GM21526 (cell line): ENCODE measurements at regions not wholly inside any gene's neighbourhood (a gene's known extent, or its start where the extent isn't known, plus 50 kb on each side); places are given as distances from the start of the nearest gene placed in this dataset.
"Not testable (repeated sequence)": the region's sequence is repeated elsewhere in the genome, so short reads cannot be mapped to it uniquely, and the experiment has no call there.

Source experiments
- ATAC-seq: cut with Tn5 transposase; IDR thresholded peaks from one replicate; pipeline ENCODE4 v1.9.1; 2021; ENCODE audit warnings: moderate library complexity; ENCODE audit not compliant: unreplicated experiment, low FRiP score

DNA sequence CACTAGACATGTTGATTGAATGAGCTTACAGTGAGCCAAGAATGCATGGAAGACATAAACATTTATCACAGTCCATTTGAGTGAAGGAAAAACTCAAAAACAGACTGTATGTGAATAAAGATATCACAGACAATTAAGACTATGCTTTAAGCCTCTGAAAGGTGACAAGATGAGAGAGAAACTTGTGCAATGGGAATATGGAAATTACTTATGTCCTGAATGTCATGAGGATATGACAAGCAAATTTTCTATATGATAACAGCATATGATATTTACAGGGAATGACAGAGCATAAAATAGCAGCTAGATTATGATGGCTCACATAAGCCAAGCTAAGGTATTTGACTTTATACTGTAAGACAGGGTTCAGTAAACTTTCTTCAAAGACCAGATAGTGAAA lies 1153.1 kb upstream of the USP15 start:
- ATAC-seq, result no peak

DNA sequence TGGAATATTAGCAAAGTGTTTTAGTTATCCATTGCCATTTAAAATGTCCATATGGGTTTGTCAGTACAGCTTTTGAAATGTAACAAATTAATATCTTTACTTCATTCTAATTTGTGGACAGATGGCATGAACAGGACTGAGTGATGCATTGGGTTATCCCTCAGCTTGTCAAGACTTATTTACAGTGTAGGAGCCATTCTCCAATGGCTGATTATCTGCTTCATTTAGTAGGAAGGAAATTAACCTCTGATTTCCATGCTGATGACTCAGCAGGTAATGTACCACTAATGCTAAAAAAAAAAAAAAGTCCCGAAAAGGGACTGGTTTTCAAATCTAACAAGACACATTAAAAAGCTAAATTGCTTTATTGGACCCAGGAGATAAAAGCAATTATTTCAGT lies 1149.0 kb upstream of the USP15 start:
- ATAC-seq, result no peak

GRCh38 chr12:61137677-61138414 lies 1122.4 kb upstream of the USP15 start:
- no peak for ATAC-seq

DNA sequence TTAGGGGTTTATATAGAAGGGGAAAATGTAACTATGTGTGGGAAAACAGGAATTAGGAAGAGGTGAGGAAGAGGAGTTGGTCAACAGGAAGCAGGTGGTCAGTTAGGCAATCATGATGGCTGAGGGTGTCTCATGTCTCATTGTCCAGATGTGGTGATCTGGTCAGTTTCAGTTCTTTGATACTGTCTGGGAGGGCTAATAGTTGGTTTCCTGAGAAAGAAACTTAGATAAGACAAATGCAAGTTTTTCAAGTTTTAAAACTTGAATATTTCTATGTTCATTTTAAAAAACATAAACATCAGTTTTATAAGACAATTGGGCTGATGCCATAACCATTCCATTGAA lies 1121.8 kb upstream of the USP15 start:
- ATAC-seq, result no peak

DNA sequence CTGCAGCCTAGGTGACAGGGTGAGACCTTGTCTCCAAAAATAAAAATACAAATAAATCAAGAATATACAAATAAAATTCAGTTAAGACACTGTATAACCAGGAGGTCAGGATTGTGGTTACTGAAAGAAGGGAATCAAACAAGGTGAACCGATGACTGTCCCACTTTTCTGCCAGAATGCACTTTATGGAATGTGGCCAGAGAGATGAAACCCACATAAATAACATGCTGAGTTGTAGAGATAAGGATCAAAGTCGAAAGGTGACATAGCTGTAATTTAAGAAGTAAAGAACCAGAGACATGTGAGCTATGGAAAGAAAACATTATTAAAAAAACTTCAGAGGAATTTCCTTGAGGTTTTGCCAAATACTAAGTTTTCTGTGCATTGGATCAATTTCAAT lies 1098.2 kb upstream of the USP15 start:
- no peak for ATAC-seq

DNA sequence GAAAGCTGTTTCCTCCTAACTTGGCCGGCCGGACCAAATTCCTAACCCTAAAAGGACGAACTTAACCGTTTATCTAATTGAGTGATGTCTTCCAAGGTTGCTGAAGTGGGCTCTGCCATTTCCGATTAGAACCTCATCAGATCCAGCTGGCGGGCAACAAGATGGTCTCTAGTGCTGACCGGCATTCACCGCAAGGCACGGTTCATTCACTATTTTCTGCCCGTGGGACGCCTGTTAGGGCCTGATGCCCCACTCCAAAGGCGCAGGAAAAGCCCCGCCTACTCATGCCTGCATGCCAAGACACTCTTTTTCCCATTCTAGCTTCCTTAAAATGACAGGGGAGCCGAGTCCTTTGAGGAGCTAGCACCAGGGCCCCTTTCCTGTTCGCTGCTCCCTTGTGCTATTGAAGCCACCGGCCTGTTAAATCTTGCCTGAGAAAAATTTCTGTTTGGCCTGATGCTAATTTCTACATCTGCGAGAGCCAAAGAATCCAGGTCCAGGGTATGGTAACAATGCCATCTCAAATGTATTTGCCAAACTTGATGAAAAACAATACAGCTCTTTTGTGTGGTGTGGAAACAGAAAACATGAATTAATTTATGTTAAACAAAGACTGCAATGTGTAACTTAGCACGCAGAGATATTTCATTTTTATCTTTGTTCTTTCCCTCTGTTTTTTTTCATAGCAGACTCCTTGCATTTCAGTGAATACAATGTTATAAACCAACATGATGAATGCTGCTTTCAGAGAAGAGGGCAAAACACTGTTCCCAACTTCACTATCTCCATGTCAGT lies 1071.2 kb upstream of the USP15 start:
- ATAC-seq, result no peak

- no peak for ATAC-seq
These were observed 1046.6 kb upstream of the USP15 start for GRCh38 chr12:61213646-61214045.

- no peak for ATAC-seq
These were observed 1039.9 kb upstream of the USP15 start for GRCh38 chr12:61220337-61220736.

- no peak for ATAC-seq
These were observed 1028.2 kb upstream of the USP15 start for GRCh38 chr12:61232040-61232439.

GRCh38 chr12:61250303-61250702 lies 1009.9 kb upstream of the USP15 start:
- ATAC-seq, result no peak

- ATAC-seq, result no peak
These were observed 1009.1 kb upstream of the USP15 start for GRCh38 chr12:61251076-61251475.

DNA sequence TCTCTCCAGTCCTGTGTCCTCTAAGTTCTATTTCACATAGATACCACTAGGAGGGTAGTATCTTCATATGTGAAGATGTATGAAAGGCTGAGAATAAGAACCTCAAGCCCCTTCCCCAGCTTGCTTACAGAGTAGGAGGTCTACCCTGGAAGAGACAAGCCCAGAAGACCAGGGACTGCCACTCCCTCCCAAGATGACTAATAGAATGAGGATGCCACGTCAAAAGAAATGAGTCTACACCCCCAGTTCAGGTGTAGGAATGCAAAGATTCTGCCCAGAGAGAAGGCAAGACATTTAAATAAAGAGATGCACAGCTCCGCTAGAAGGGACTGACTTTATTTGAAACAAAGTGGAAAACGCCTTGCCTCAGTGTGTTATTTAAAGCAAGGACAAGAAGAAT lies 1006.0 kb upstream of the USP15 start:
- no peak for ATAC-seq

GRCh38 chr12:61264294-61264693 lies 995.9 kb upstream of the USP15 start:
- not testable (repeated sequence) for ATAC-seq

- no peak for ATAC-seq
These were observed 992.7 kb upstream of the USP15 start for GRCh38 chr12:61267474-61267873.

DNA sequence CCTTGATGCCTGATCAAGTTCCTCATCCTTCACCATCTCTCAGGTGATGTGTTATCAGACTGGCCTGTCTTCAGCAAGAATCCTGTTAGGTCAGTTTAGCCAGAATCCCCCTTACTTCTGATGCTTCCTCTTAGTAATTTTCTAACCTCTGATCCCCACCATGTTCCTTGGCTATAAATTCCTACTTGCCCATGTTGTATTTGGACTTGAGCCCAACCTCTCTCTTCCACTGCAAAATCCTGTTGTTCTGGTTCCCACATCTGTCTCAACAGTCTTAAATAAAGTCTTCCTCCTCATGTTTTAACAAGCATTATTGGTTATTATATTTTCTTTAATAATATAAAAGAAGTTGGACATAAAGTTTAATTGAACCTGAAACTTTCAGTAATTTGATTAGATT lies 987.8 kb upstream of the USP15 start:
- ATAC-seq, result no peak

DNA sequence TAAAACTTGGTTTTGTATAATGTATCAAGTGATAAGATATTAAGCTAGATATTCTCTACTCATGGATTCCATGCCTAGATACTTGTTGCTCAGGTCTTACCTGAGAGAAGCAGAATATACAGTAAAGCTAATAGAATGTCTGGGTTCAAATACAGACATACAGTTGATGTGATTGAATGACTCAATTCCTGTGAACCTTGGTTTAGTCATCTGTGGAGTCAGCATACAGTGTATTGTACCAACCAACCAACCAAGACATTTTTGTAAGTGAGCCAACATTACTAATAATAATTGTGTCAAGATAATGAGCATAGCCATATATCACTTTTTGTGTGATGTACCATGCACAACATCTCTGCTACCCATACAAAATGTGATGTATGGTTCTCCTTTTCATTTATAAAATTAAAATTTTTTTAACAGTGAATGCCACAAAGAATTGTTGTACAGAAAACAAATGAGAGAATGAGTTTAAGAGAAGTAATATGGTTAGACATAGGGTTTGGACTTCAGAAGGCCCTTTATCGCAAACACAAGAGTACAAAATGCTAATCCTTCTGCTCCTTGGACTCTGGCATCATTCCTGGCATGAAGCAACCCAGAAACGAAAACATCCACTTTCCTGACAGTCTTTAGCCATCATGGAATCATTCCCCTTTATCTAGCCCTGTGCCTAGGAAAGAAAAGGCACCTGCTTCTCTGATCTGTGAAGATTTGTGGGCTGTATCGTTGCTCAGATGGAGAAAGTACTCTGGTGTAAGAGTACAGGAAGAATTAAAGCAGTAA lies 977.2 kb upstream of the USP15 start:
- ATAC-seq, result no peak

DNA sequence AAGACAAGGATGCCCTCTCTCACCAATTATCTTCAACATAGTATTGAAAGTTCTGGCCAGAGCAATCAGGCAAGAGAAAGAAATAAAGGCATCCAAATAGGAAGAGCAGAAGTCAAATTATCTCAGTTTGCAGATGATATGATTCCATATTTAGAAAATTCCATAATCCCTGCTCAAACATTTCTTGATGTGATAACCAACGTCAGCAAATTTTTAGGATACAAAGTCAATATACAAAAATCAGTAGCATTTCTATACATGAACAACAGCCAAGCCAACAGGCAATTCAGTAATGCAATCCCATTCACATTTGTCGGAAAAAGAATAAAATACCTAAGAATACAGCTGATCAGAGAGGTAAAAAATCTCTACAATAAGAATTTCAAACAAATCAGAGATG lies 969.7 kb upstream of the USP15 start:
- no peak for ATAC-seq

- no peak for ATAC-seq
These were observed 968.6 kb upstream of the USP15 start for GRCh38 chr12:61291647-61292046.

DNA sequence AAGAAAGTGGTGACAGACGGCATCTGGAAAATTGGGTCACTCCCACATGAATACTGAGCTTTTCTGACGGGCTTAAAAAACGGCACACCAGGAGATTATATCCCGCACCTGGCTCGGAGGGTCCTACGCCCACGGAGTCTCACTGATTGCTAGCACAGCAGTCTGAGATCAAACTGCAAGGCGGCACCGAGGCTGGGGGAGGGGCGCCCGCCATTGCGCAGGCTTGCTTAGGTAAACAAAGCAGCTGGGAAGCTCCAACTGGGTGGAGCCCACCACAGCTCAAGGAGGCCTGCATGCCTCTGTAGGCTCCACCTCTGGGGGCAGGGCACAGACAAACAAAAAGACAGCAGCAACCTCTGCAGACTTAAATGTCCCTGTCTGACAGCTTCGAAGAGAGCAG lies 966.2 kb upstream of the USP15 start:
- ATAC-seq, result not testable (repeated sequence)

DNA sequence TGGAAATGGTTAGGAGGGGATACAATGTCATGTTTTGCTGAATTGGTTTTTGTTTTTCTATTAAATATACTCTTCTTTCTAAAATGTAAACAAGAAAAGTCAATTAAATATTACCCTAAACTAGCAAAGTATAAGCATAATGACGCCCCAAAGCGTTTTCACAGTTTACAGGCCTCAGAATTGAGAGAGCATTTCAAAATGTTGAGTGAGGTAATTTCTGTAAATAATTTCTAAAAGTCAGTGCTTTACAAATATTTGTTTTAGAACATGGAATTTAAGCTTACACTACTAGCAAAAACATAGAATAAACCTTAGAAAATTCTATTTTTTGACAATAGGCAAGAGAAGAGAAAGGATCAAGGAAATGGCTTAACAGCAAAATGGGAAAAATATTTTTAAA lies 958.4 kb upstream of the USP15 start:
- no peak for ATAC-seq

- no peak for ATAC-seq
These were observed 957.9 kb upstream of the USP15 start for GRCh38 chr12:61302282-61302681.
